ENCODE measurements at regions not wholly inside any gene's neighbourhood (a gene's known extent, or its start where the extent isn't known, plus 50 kb on each side); places are given as distances from the start of the nearest gene placed in this dataset.
"Not testable (repeated sequence)": the region's sequence is repeated elsewhere in the genome, so short reads cannot be mapped to it uniquely, and the experiment has no call there.

- DNase-seq (ENCODE audit: low read depth in 2 of 2) = not testable (repeated sequence)
Observed at GRCh38 chr3:14272959-14273560, 94.4 kb downstream of the LSM3 start.

GRCh38 chr3:14273901-14274611, 95.4 kb downstream of the LSM3 start:
- no peak for DNase-seq (ENCODE audit: low read depth in 2 of 2)

DNA sequence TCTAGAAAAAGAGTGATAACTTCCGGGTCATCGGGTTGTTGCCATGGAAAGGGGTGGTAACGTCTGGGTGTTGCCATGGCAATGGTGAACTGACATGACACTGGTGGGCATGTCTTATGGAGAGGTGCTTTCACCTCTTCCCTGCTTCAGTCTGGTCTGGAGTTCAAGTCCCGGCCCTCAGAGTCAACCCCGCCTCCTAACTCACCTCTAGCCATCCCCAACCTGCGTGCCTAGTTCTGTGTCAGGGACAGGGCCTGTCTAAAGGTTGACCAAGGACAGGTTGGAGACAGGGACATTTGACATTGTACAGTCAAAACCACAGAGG, 96.0 kb downstream of the LSM3 start:
- no peak for DNase-seq (ENCODE audit: low read depth in 2 of 2)

DNA sequence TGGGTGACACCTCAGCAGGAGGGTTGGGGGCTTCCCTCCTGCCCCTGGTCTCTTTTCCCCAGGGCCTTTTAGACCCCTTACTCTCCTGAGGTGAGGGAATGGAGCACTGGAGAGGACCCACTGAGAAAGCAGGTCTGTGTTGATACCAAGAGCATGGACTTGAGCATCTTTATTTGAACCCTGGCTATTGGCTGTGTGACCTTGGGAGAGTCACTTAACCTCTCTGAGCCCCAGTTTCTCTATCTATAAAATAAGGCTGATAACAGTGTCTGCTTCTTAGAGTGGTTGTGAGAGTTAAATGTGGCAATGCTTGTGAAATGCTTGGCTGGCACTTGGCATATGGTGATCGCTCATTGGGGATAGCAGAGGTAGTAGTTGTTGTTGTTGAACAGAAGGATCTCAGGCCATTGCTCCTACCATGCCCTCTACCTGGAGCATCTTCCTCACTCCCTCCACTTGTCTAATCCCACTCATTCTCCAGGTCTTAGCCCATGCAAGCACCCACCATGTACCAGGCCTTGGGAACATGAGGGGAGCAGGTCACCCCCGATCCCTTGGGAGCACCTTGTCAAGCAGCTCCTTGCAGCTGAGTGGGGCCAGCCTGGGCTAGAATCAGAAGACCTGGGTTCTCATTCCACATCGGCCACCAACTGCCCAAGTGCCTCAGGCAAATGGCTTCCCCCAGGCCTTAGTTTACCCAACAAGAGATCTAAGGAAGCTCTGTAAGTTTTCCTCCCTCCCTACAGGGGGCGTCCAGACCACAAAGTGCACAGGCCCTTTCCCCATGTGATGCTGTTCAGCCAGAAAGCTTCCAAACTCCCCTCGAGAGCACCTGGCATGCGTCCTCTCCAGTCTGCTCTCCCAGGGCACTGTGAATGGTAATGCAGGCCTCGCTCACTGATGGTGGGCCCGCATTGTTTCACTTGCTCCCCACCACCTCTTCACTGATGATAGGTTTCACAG, 96.7 kb downstream of the LSM3 start:
- DNase-seq (ENCODE audit: low read depth in 2 of 2) = no peak

- no peak for DNase-seq (ENCODE audit: low read depth in 2 of 2)
Observed at GRCh38 chr3:14275962-14276909, 97.6 kb downstream of the LSM3 start.

GRCh38 chr3:14277557-14277956, 98.9 kb downstream of the LSM3 start:
- no peak for DNase-seq (ENCODE audit: low read depth in 2 of 2)

- no peak for DNase-seq (ENCODE audit: low read depth in 2 of 2)
Observed at GRCh38 chr3:14278265-14278798, 99.7 kb downstream of the LSM3 start.

- DNase-seq (ENCODE audit: low read depth in 2 of 2) = no peak
Observed at GRCh38 chr3:14278799-14279625, 100.4 kb downstream of the LSM3 start.

- DNase-seq (ENCODE audit: low read depth in 2 of 2) = no peak
Observed at GRCh38 chr3:14279626-14280061, 101.0 kb downstream of the LSM3 start.

- no peak for DNase-seq (ENCODE audit: low read depth in 2 of 2)
Observed at GRCh38 chr3:14280326-14280725, 101.7 kb downstream of the LSM3 start.

DNA sequence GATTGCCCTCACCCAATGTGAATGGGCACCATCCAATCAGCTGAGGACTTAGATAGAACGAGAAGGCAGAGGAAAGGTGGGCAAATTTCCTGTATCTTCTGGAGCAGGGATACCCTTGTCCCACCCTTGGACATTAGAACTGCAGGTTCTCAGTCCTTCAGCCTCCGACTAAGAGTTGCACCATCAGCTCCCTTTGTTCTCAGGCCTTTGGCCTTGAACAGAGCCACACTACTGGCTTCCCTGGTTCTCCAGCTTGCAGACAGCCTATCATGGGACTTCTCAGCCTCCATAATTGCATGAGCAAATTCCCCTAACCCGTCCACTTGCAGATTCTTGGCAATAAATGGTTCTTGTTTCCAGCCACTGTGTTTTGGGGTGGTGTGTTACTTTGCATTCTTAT, 102.4 kb downstream of the LSM3 start:
- no peak for DNase-seq (ENCODE audit: low read depth in 2 of 2)

- no peak for DNase-seq (ENCODE audit: low read depth in 2 of 2)
Observed at GRCh38 chr3:14282001-14282705, 103.5 kb downstream of the LSM3 start.

DNA sequence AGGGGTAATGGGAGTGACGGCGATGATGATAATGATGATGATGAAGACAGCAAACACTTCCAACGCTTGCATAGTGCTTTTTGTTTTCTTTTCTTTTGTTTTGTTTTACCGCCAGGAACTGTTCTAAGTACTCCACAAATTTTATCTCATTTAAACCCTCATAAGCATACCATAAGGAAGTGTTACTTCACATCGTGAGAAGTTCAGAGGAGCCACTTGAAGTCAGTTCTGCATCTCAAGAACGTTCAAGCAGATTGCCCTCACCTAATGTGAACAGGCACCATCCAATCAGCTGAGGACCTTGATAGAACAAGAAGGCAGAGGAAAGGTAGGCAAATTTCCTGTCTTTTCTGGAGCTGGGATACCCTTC, 104.1 kb downstream of the LSM3 start:
- no peak for DNase-seq (ENCODE audit: low read depth in 2 of 2)

DNA sequence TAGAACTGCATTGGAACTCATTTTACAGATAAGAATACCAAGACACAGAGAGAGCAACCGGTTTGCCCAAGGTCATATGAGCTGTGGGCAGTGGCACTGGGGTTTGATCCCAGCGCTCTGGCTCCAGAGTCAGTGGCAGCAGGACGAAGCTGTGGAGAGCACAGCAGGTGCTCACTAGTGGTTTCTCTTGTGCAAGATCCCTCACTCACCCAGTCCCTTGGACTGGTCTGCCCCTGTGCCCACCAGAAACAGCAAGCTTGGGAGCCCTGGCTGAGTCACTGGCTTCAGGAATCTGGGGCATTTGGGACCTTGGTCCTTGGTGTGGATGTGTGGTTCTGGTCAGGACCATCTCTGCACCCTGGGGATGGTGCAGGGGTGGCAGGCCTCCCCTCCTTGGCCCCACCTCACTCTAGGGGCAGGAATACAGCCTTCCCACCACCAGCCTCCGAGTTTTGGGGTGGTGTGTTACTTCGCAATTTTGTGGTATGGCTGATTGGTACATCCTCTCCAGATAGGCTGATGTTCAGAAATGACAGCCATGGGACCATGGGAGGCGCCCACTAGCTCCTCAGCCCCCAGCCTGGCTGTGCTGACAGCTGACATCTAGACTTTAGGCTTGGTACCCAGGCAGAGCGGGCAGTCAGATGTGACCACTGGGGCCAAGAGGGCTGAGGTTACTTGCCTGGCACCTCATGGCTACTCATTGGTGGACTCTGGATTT, 104.6 kb downstream of the LSM3 start:
- DNase-seq (ENCODE audit: low read depth in 2 of 2) = no peak

DNA sequence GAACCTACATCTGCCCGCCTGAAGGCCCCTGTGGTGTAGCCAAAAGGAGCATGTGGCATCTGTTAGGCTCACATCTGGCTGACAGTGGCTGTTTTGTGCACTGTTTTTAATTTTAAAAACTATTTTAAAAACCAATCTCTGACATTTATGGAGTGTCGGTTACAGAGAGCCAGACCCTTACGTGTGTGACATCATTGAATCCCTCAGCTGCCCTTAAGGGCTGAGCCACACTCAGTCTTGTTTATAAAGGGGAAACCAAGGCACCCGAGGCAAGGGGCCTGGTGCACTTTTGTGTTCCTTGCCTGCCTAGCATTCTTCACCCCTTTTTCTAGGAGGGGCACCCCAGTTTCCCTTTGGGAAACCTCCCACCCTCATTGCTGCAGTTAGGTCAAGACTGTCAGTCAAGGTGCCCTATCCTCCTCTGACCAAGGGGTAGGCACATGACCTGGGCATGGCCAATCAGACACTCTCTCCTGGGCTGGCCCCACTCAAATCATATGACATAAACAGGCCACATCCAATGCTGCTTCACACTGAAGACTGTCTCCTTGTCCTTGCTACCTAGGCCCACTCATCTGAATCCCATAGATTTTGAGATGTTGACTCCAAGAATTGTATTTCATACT, 105.3 kb downstream of the LSM3 start:
- no peak for DNase-seq (ENCODE audit: low read depth in 2 of 2)

- DNase-seq (ENCODE audit: low read depth in 2 of 2) = no peak
Observed at GRCh38 chr3:14284694-14285547, 106.3 kb downstream of the LSM3 start.

DNA sequence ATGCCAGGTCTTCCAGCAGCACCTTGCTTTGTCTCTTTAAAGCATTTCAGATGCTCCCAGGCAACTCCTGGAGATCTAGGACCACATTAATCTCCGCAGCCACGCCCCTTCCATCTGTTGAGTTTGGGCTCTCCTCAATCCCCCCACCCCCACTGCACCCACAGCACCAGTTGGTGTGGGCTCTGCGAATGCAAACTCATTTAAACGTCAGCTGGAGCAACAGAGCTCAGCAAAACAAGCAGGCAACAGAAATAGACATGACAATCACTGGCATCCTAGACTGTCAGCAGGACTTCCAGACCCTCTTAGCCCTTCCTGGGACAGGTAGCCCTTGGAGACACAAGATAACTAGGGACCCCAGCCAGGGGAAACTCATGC, 106.9 kb downstream of the LSM3 start:
- no peak for DNase-seq (ENCODE audit: low read depth in 2 of 2)
